ENCODE measurements at regions not wholly inside any gene's neighbourhood (a gene's known extent, or its start where the extent isn't known, plus 50 kb on each side); places are given as distances from the start of the nearest gene placed in this dataset.

DNA sequence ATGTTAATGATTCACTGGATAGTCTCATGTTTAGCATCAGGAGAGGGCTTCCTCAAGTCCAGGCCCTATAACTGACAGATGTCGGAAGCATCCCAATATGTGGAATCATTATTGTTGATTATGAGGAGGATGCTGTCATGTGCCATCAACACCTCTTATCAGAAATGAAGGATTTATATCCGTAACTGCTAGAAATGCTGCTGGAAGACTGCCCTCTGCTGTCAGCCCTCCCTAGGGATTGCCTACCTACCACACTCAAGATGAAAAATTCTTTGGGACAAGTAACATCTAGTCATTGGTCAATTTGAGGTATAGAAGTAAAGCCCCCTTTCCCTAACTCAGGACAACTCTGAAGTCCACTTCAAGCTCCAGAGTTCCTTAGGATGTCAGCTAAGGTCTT lies 1166.5 kb upstream of the NXPH2 start:
- no peak for ATAC-seq (ENCODE audit: insufficient read depth, low FRiP score)

DNA sequence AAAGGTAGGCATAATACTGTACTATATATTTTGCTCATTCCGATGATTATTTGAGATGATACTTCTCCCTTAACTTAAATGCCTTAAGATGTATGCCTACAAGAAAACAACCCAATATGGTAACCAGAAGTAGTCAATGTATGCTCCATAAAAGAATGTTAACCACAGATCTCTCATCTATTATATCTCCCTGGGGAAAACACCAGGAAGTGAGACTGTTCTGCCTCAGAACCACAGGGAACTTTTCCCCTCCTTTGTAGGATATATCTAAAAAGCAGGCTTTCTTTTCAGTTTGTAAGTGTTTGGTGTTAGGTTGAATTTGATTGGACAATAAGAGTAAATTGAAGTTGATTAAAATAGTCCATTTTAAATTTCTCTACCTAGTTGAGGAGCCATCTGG lies 1160.5 kb upstream of the NXPH2 start:
- no peaks in the 10 kb centered on the region for H3K27me3 ChIP-seq (ENCODE audit: control insufficient read depth in 3 of 3, insufficient read depth in 3 of 3, low read length in 2 of 3)
- 93% methylated on average over 1 of the region's 1 CpG for WGBS, 2 donors
- no peak overlapping the region for H3K27ac ChIP-seq (ENCODE audit: low read depth in 1 of 2, low read length in 1 of 2)
- H3K36me3 ChIP-seq (ENCODE audit: control insufficient read depth in 4 of 4, insufficient read depth in 4 of 4, low read length in 4 of 4): no peaks in the 10 kb centered on the region
- ATAC-seq (ENCODE audit: insufficient read depth, low FRiP score) (no peak), DNase-seq (no peak)
- no peak overlapping the region for H3K9ac ChIP-seq (ENCODE audit: insufficient read depth in 1 of 2, low read length in 2 of 2)
- TF ChIP-seq, protein P1, sequence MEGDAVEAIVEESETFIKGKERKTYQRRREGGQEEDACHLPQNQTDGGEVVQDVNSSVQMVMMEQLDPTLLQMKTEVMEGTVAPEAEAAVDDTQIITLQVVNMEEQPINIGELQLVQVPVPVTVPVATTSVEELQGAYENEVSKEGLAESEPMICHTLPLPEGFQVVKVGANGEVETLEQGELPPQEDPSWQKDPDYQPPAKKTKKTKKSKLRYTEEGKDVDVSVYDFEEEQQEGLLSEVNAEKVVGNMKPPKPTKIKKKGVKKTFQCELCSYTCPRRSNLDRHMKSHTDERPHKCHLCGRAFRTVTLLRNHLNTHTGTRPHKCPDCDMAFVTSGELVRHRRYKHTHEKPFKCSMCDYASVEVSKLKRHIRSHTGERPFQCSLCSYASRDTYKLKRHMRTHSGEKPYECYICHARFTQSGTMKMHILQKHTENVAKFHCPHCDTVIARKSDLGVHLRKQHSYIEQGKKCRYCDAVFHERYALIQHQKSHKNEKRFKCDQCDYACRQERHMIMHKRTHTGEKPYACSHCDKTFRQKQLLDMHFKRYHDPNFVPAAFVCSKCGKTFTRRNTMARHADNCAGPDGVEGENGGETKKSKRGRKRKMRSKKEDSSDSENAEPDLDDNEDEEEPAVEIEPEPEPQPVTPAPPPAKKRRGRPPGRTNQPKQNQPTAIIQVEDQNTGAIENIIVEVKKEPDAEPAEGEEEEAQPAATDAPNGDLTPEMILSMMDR (IDR thresholded peaks at IDR 0.05; ENCODE audit: control extremely low read depth, extremely low read depth): no peak
- no peaks in the 10 kb centered on the region for H3K4me1 ChIP-seq (ENCODE audit: control insufficient read depth in 5 of 5, insufficient read depth in 5 of 5, low read length in 5 of 5)
- no peak overlapping the region for H3K4me3 ChIP-seq
- no peaks in the 10 kb centered on the region for H3K9me3 ChIP-seq (ENCODE audit: control insufficient read depth in 4 of 4, insufficient read depth in 3 of 4, low read length in 3 of 4)

More for the DNA sequence above, 1166.5 kb upstream of the NXPH2 start:
- H3K9ac ChIP-seq (ENCODE audit: insufficient read depth in 1 of 2, low read length in 2 of 2): no peak overlapping the region
- no peaks in the 10 kb centered on the region for H3K36me3 ChIP-seq (ENCODE audit: control insufficient read depth in 4 of 4, insufficient read depth in 4 of 4, low read length in 4 of 4)
- TF ChIP-seq, protein P1 (IDR thresholded peaks at IDR 0.05; ENCODE audit: control extremely low read depth, extremely low read depth): no peak
- no peaks in the 10 kb centered on the region for H3K9me3 ChIP-seq (ENCODE audit: control insufficient read depth in 4 of 4, insufficient read depth in 3 of 4, low read length in 3 of 4)
- no peak overlapping the region for H3K4me3 ChIP-seq
- no peaks in the 10 kb centered on the region for H3K4me1 ChIP-seq (ENCODE audit: control insufficient read depth in 5 of 5, insufficient read depth in 5 of 5, low read length in 5 of 5)
- no peak for DNase-seq
- H3K27ac ChIP-seq (ENCODE audit: low read depth in 1 of 2, low read length in 1 of 2): no peak overlapping the region
- no peaks in the 10 kb centered on the region for H3K27me3 ChIP-seq (ENCODE audit: control insufficient read depth in 3 of 3, insufficient read depth in 3 of 3, low read length in 2 of 3)
- 84 to 93% methylated on average over 2 of the region's 2 CpGs for WGBS, 2 donors

DNA sequence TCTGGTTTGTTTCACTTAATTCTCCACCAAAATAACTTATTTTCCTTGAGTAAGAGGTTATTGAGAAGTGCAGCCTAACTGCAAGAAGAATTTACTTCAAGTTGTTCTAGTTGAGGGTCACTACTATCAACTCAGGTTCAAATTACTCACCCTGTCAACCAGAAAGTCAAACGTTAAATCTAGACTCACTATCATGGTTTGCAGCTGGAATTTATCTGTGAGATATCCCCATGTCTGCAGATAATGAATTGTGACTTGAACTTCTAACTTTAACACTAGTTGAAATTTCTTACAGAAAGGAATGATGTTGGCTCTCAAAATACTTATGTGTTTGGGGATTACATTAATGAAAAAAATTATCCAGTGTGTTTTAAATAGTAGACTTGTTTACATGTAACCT lies 1145.7 kb upstream of the NXPH2 start:
- no peaks in the 10 kb centered on the region for H3K36me3 ChIP-seq (ENCODE audit: control insufficient read depth in 4 of 4, insufficient read depth in 4 of 4, low read length in 4 of 4)
- no peak overlapping the region for H3K9ac ChIP-seq (ENCODE audit: insufficient read depth in 1 of 2, low read length in 2 of 2)
- TF ChIP-seq, protein P1 (IDR thresholded peaks at IDR 0.05; ENCODE audit: control extremely low read depth, extremely low read depth): no peak
- no peak for ATAC-seq (ENCODE audit: insufficient read depth, low FRiP score)
- 32 to 34% methylated on average over 1 of the region's 1 CpG for WGBS, 2 donors
- no peak overlapping the region for H3K4me3 ChIP-seq
- no peaks in the 10 kb centered on the region for H3K9me3 ChIP-seq (ENCODE audit: control insufficient read depth in 4 of 4, insufficient read depth in 3 of 4, low read length in 3 of 4)
- H3K4me1 ChIP-seq (ENCODE audit: control insufficient read depth in 5 of 5, insufficient read depth in 5 of 5, low read length in 5 of 5): no peaks in the 10 kb centered on the region
- DNase-seq: no peak
- no peaks in the 10 kb centered on the region for H3K27me3 ChIP-seq (ENCODE audit: control insufficient read depth in 3 of 3, insufficient read depth in 3 of 3, low read length in 2 of 3)
- H3K27ac ChIP-seq (ENCODE audit: low read depth in 1 of 2, low read length in 1 of 2): no peak overlapping the region

DNA sequence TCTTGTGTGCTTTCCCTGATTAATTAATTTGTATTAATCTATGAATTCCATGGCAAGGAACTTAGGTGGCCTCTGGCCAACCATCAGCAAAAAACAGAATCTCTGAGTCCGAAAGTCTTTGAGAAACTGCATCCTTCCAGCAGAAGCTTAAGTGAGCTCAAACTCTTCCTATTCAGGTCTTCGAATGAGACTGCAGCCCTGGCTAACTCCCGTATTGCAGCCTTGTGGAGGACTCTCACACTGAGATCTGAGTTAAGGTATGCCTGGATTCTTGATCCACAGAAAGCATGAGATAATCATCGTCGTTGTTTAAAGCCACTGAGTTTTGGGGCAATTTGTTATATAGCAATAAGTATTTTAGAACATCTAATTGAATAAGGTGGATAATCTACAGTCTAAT lies 1143.9 kb upstream of the NXPH2 start:
- 70 to 84% methylated on average over 5 of the region's 5 CpGs for WGBS, 2 donors
- TF ChIP-seq, protein P1 (IDR thresholded peaks at IDR 0.05; ENCODE audit: control extremely low read depth, extremely low read depth): no peak
- no peaks in the 10 kb centered on the region for H3K9me3 ChIP-seq (ENCODE audit: control insufficient read depth in 4 of 4, insufficient read depth in 3 of 4, low read length in 3 of 4)

More for the DNA sequence above, 1143.9 kb upstream of the NXPH2 start:
- DNase-seq (no peak), ATAC-seq (ENCODE audit: insufficient read depth, low FRiP score) (no peak)
- H3K4me1 ChIP-seq (ENCODE audit: control insufficient read depth in 5 of 5, insufficient read depth in 5 of 5, low read length in 5 of 5): no peaks in the 10 kb centered on the region
- H3K36me3 ChIP-seq (ENCODE audit: control insufficient read depth in 4 of 4, insufficient read depth in 4 of 4, low read length in 4 of 4): no peaks in the 10 kb centered on the region
- H3K27ac ChIP-seq (ENCODE audit: low read depth in 1 of 2, low read length in 1 of 2): no peak overlapping the region
- no peak overlapping the region for H3K9ac ChIP-seq (ENCODE audit: insufficient read depth in 1 of 2, low read length in 2 of 2)
- no peaks in the 10 kb centered on the region for H3K27me3 ChIP-seq (ENCODE audit: control insufficient read depth in 3 of 3, insufficient read depth in 3 of 3, low read length in 2 of 3)
- H3K4me3 ChIP-seq: no peak overlapping the region

All from lung (tissue), 11 donors.